ENCODE measurements at regions not wholly inside any gene's neighbourhood (a gene's known extent, or its start where the extent isn't known, plus 50 kb on each side); places are given as distances from the start of the nearest gene placed in this dataset.
"Not testable (repeated sequence)": the region's sequence is repeated elsewhere in the genome, so short reads cannot be mapped to it uniquely, and the experiment has no call there.

GRCh38 chr1:232713785-232714184 lies 83.9 kb upstream of the SIPA1L2 start:
- no peak overlapping the region for H3K4me2 ChIP-seq (ENCODE audit: low read length)
- no peaks in the 10 kb centered on the region for H3K79me2 ChIP-seq (ENCODE audit: low read length)
- intact Hi-C loops (cut with micrococcal nuclease), result no loop called here
- ATAC-seq, result no peak
- DNase-seq, result no peak
- H2AFZ ChIP-seq (ENCODE audit: low read length), result no peak overlapping the region
- H3K9me2 ChIP-seq (replicated peaks; ENCODE audit: low read length), result no peaks in the 10 kb centered on the region
- H3K36me3 ChIP-seq (ENCODE audit: low read depth, low read length), result no peaks in the 10 kb centered on the region
- no peak overlapping the region for H3K4me3 ChIP-seq (ENCODE audit: low read length)
- peaks cover 11% of the 10 kb centered on the region for H3K4me1 ChIP-seq (ENCODE audit: insufficient read depth, low read length)
- H3F3A ChIP-seq (ENCODE audit: low read length, unreplicated experiment), result no peaks in the 10 kb centered on the region
- 0 out of 2 replicates have a peak, but pooled peaks cover 5% of the 10 kb centered on the region for H3K9me3 ChIP-seq (ENCODE audit: low read length)
- no TSS peak for BruUV-seq (replicated peaks)
- H3K27ac ChIP-seq (ENCODE audit: low read length), result no peak overlapping the region
- no peaks in the 10 kb centered on the region for H4K20me1 ChIP-seq (ENCODE audit: low read length)
- no peak overlapping the region for H3K9ac ChIP-seq (ENCODE audit: low read length)
- ChIA-PET CTCF (no interaction called here), POLR2A (ENCODE audit: unreplicated experiment) (no interaction called here)
- TF ChIP-seq EZH2 (IDR thresholded peaks at IDR 0.05; ENCODE audit: low read length, unreplicated experiment), result no peak
- TF ChIP-seq CTCF (conservative IDR thresholded peaks at IDR 0.05; ENCODE audit: low read depth, low read length), result no peak
- no peak for TF ChIP-seq EZH2phosphoT487 (IDR thresholded peaks at IDR 0.05; ENCODE audit: borderline replicate concordance, low read length)
- no peaks in the 10 kb centered on the region for H3K27me3 ChIP-seq (ENCODE audit: low read length)

- no peaks in the 10 kb centered on the region for H4K20me1 ChIP-seq (ENCODE audit: low read length)
- H3K4me1 ChIP-seq (ENCODE audit: insufficient read depth, low read length), result no peaks in the 10 kb centered on the region
- H3K4me2 ChIP-seq (ENCODE audit: low read length), result no peak overlapping the region
- H3K36me3 ChIP-seq (ENCODE audit: low read depth, low read length), result no peaks in the 10 kb centered on the region
- no peak for ATAC-seq
- 0 out of 2 replicates have a peak, but pooled peaks cover 8% of the 10 kb centered on the region for H3K9me3 ChIP-seq (ENCODE audit: low read length)
- no peaks in the 10 kb centered on the region for H3K27me3 ChIP-seq (ENCODE audit: low read length)
- ChIA-PET CTCF (no interaction called here), POLR2A (ENCODE audit: unreplicated experiment) (no interaction called here)
- no peak overlapping the region for H3K4me3 ChIP-seq (ENCODE audit: low read length)
- H3K9ac ChIP-seq (ENCODE audit: low read length), result no peak overlapping the region
- no peak overlapping the region for H2AFZ ChIP-seq (ENCODE audit: low read length)
- TF ChIP-seq EZH2 (IDR thresholded peaks at IDR 0.05; ENCODE audit: low read length, unreplicated experiment) (no peak), EZH2phosphoT487 (IDR thresholded peaks at IDR 0.05; ENCODE audit: borderline replicate concordance, low read length) (no peak), CTCF (conservative IDR thresholded peaks at IDR 0.05; ENCODE audit: low read depth, low read length) (no peak)
- H3K9me2 ChIP-seq (replicated peaks; ENCODE audit: low read length), result no peaks in the 10 kb centered on the region
- no peak overlapping the region for H3K27ac ChIP-seq (ENCODE audit: low read length)
- H3K79me2 ChIP-seq (ENCODE audit: low read length), result no peaks in the 10 kb centered on the region
- no peak for DNase-seq
- BruUV-seq (replicated peaks), result no TSS peak
- intact Hi-C loops (cut with micrococcal nuclease), result no loop called here
- H3F3A ChIP-seq (ENCODE audit: low read length, unreplicated experiment), result no peaks in the 10 kb centered on the region
These were observed 85.2 kb upstream of the SIPA1L2 start for GRCh38 chr1:232715154-232715553.

- DNase-seq; H3K9me3 ChIP-seq (ENCODE audit: low read length); H3K4me2 ChIP-seq (ENCODE audit: low read length); H3K79me2 ChIP-seq (ENCODE audit: low read length); BruUV-seq (replicated peaks); H3K9ac ChIP-seq (ENCODE audit: low read length); H3F3A ChIP-seq (ENCODE audit: low read length, unreplicated experiment); H2AFZ ChIP-seq (ENCODE audit: low read length); H3K36me3 ChIP-seq (ENCODE audit: low read depth, low read length); H3K9me2 ChIP-seq (replicated peaks; ENCODE audit: low read length); H3K4me1 ChIP-seq (ENCODE audit: insufficient read depth, low read length); CTCF ChIA-PET; H4K20me1 ChIP-seq (ENCODE audit: low read length); H3K4me3 ChIP-seq (ENCODE audit: low read length); H3K27ac ChIP-seq (ENCODE audit: low read length); POLR2A ChIA-PET (ENCODE audit: unreplicated experiment); ATAC-seq; H3K27me3 ChIP-seq (ENCODE audit: low read length); intact Hi-C loops (cut with micrococcal nuclease): not testable (repeated sequence)
These were observed 87.3 kb upstream of the MAP10 start for GRCh38 chr1:232717911-232718310.
